ENCODE measurements at regions not wholly inside any gene's neighbourhood (a gene's known extent, or its start where the extent isn't known, plus 50 kb on each side); places are given as distances from the start of the nearest gene placed in this dataset.
"Not testable (repeated sequence)": the region's sequence is repeated elsewhere in the genome, so short reads cannot be mapped to it uniquely, and the experiment has no call there.

DNA sequence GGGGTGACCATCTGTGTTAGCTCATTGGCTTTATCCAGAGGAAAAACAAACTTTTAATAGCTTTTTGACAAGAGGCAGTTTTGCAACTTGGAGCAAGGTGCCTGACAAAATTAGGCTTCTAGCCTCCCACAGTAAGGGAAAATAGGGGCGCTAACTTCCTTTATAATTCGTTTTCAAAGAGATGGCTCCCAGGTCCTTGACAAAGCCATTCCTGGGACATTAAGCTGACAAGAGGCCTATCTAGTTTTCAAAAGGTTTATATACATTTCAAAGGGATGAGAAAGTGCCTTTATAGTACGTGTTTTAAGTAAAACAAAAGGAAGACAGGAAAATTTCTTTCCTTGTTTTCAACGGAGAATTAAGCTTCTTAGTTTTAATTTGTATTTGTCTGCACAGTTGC is 159.4 kb upstream of the GCFC2 start:
- DNase-seq, result no peak

DNA sequence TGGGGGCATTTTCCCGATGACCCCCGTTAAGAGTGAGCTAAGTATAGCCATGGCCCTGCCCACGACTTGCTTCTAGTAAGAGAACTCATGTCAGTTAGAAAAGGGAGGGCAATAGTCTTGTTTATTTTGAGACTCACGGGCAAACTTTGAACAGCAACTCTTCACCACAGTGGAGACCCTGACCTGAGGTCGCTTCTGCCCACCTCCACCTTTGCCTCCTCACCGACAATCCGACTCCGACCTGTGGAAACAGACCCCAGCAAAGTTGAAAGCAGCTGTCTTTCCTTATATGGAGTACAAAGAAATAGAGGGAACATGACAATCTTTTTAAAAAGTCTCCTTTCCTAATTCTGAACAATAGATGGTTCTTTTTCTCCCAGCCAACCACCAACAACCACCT is 155.0 kb upstream of the GCFC2 start:
- DNase-seq, result no peak

DNA sequence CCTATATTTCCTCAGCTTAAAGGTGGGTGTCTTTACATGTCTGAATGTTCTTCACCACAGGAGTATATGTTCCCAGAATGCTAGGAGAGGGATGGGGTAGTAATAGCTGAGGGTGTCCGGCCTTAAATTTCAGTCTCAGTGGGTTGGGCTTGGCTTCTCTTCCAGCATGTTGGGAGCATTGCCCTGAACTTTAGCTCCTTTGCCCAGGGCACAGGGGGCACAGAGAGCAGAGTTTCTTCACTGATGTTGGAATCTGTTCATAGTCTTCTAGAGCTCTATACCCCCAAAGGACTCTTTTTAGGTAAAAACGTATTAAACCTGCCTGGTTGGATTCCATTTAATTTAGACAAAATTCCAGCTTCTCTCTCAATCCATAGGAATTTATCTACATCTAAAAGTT is 154.4 kb upstream of the GCFC2 start:
- no peak for DNase-seq

DNA sequence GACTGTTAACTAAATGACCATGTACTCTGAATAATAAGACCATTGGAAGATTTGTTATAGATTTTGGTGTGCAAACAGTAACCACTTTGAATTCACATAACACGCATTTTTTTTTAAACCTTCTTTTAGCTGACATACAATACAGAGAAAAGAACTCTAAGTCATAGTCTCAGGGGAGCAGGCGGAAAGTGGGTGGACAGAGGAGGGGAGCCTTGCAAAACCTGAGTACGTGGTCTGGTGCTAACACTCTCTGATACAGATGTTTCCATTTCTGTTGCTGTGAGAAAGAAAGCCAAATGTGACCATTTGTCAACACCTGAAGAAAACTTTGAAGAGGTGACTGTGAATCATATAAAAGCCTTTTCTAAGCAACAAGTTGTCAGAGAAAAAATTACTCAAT is 151.8 kb upstream of the GCFC2 start:
- no peak for DNase-seq

DNA sequence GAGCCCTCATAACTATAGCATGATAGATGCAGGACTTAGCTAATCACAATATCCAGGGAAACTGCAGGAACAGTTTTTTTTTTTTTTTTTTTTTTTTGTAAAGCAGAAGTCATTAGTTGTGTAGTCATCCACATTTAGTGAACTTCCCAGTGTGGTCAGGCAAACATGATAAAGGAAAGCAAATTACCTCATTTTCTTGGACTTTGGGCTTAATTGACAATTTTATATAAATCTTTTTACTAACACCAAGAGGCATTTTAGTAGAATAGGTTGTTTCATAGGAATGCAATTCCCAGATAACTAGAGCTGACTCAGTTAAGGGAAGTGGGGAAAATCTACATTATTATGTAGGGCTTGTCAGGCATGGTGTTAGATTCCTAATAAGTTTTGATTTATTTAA is 142.7 kb upstream of the GCFC2 start:
- no peak for DNase-seq

DNA sequence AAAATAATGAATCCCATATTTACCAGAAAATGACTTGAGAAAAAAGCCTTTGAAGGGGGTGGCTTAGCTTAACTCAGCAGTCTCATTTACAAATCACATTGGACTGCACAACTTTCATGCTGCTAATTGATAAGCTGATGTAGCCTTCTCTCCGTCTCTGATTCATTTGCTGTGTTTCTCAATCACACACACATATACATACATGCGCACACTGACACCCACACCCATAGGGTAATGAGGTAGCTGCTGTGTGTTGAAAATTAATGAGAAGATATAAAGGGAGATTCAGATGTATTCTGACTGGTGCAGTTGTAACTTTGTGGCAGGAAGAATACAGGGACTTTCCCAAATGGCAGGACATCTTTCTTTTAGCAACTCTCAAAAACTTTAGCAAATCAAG is 141.9 kb upstream of the GCFC2 start:
- no peak for DNase-seq

DNA sequence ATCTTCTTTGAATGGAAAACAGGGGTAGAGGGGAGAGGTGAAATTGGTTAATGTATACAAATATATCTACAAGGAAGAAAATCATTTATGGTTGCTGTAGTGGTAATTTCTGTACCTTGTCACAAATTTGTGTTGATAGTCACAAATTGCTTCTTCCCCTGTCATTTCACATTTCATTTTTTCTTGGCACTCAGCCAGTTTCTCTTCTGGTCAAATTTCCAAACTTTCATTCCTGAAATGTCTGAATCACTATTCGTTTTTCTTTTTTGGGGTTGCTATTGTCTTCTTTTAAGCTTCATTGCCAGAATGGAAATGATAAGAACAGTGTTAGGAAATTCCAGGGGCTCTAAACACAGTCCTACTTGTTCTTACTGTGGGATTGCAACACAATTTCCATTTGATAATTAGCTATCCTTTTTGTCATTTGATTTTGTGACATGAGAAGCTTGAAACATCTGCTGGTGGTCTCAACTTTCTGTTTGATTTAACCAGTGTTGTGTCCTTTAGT is 136.0 kb upstream of the GCFC2 start:
- DNase-seq, result no peak

DNA sequence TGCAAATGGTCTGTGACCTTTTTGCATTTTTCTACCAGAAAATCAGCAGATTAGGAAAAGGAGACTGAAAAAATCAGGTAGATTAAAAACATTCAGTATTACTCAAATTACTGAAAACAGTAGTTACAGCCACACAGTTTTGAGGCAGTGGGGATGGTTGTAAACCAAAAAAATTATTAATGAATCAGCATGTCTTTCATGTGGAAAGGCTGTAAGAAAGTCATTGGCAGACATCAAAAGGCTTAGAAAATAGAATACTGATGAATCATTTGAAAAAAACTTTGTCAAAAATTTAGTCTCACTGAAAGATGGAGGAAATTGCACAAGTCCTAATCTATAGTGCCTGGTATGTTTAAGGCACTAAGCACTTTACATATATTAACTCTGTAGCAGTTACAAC is 133.9 kb upstream of the GCFC2 start:
- DNase-seq, result no peak

DNA sequence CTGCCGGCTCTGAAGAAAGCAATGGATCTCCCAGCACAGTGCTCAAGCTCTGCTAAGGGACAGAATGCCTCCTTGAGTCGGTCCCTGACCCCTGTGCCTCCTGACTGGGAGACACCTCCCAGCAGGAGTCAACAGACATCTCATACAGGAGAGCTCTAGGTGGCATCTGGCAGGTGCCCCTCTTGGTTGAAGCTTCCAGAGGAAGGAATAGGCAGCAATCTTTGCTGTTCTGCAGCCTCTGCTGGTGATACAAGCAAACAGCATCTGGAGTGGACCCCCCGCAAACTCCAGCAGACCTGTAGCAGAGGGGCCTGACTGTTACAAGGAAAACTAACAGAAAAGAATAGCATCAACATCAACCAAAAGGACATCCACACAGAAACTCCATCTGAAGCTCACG is 123.9 kb upstream of the GCFC2 start:
- DNase-seq, result not testable (repeated sequence)

DNA sequence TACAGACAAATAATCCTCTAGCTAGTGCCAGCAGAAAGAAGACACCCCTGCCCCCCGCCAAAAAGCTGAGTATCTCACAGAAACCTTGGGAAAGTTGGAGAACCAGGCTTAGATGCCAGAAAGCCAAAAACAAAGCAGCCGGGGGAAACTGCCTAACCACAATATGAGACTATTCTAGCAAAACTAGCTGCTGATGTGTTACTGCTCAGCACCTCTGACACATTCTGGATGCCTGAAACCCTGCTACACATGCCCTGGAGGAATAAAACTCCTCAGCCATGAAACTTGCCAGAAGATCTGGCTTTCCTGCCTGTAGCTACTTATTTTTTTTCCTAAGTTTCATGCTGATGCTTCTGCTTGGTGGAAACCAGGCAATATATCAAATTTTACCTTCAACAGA is 122.7 kb upstream of the GCFC2 start:
- no peak for DNase-seq

DNA sequence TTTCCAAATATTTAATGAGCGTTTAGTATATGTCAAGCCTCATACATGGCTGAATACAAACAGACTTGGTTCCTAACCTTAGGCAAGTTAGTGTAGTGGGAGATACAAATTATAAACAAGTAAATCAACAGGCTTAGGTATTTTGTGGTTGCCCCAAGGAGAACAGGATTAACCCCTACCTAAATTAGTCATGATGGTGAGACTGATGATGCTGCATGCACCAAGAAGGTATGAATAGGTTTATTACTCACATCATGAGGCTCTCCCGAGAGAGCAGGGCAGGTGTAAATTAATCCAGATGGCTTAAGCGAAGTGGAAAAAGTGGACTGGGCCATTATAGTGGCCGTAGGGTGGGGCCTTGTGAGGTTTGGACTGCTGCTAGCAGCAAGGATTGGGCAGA is 118.1 kb upstream of the GCFC2 start:
- DNase-seq, result no peak

DNA sequence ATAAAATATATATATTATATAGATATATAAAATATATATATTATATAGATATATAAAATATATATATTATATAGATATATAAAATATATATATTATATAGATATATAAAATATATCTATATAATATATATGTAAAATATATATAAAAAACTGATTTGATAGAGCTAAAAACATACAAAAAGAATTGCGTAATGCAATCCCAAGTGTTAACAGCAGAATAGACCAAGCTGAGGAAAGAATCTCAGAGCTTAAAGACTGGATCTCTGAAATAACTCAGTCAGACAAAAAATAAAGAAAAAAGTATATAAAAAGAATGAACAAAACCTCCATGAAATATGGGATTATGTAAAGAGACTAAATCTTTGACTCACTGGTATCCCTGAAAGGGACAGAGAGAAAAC is 112.8 kb upstream of the GCFC2 start:
- DNase-seq, result not testable (repeated sequence)

DNA sequence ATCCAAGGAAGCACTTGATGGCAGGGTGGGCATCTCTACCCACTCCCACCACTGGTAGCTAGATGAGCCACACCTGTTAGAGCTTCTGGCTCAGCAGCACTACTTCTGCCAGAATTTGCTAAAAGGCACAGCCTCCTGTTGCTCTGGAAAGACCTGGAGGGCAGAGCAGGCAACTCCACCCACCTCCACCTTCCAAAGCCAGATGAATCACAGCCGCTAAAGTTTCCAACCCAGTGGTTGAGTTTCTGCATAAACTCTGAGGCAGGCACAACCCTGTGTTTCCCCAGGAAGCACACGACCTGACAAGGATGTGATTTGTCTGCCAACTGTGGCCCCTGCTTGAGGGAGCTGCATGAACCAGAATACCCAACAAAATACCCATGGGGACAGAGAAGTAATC is 111.6 kb upstream of the GCFC2 start:
- no peak for DNase-seq

DNA sequence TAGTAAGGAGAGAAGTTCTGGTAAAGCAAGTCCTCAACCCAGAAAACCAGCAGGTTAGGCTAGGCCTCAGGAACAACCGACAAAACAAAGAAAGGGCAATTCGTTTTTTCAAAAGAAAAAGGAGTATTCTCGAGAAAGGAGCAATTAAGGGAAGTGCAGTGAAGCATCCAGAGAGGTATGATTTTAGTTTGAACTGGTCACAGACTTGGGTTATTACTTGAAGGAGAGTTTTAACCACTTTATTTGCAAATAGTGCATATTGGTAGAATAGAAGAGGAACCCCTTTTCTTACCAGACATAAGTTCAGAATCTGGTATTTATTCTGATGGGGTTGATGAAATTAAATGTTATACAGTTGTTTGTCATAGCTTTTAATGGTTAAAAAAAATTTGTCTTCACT is 110.0 kb upstream of the GCFC2 start:
- DNase-seq, result no peak

DNA sequence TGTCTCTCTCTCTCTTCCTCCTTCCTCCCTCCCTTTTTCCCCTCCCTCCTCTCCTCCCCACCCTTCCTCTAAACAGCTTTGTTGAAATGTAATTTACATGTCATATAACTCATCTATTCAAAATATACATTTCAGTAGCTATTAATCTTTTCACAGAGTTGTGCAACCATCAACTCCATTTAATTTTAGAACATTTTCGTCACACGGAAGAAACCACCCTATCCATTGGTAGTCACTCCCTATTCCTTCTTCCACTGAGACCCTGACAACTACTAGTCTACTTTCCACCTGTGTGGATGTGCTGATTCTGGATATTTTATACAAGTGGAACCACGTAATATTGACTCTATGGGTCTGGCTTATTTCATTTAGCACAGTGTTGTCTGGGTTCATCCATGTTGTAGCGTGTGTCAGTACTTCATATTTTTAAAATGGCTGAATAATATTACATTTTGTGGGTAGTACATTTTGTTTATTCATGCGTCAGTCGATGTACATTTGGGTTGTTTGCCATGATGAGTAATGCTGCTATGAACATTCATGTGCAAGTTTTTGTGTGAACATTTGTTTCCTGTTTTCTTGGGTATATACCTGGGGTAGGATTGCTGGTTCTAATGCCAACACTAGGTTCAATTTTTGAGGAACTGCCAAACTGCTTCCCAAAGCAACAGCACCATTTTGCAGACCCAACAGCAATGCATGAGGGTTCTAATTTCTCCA is 100.1 kb upstream of the GCFC2 start:
- no peak for DNase-seq

DNA sequence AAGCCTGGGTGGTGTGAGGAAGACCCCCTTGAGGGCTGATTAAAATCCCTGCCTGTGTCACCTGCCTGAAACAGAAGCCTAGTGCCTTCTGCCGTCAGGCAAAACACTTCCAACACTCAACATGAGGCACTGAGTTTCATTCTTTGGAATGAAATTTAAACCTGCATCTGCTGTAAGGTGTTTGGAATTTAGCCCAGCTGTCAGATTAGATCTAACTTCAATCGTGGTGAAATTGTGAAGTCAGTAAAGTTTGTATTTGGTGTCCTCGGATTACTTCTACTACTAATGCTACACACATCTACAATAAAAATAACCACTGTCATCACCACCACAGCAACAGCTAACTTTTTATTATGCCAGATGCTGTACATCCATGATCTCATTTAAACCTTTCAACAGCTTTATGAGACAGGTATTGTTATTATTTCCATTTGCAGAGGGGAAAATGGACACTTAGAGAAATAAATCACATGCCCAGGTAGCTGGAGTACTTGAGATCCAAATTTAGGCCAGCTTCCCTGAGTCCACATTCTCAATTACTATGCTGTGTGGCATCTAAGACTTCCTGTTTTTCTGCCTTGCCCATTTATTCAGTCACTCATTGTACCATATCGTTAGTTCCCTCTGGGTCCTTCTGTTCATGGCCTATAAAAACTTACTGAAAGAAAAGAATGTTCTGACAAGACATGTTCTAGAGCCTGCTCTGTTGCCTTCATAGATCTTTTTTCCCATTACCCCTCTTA is 98.2 kb upstream of the GCFC2 start:
- DNase-seq, result no peak

DNA sequence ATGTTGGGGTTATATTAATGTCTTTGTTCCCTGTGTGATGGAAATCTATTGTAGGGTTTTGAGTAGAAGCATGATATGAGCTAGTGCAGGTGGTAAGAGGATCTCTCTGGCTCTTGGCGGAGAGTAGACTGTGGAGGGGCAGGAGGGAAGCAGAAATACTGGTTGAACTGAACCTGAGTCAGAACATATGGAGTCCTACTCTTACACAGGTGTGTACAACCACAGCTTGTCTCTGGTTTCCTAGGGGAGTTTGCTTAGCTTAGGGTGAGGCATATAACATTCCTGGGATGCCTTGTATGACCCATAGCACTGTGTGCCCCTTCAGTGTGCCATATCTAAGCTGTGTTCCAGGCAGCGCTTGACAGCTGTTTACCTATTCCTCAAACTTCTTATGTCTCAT is 97.3 kb upstream of the GCFC2 start:
- DNase-seq, result no peak

DNA sequence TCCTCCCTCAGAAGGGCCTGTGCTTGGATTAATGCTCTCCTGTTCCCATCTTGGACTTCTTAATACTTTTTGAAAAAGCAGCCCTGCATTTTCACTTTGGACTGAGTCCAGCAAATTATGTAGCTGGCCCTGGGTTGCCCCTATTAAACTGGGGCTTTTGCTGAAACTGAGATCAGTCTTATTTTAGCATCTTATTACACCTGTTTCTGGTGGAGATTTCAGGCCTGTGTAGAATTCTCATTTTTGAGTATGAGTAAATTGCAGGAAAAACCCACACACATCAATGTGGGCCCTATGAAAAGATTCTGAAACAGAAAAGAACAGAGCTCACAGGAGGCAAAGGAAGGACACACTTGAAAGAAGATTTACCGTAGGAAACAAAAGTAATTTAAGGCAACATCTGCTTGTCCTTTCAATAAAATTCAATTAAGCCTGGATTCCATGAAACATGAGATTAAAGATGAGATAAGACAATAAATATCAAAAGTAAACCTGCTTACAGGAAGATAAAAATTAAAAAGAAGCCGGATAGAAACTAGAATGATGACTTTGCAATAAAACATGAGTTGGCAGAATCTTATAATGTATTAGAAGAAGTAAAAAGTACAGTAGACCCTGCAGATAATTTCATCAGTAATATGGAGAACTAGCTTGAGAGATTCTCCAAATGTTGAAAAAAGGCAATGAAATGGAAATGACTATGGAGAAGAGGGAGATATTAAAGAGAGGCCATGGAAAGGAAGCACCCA is 90.7 kb upstream of the GCFC2 start:
- no peak for DNase-seq

DNA sequence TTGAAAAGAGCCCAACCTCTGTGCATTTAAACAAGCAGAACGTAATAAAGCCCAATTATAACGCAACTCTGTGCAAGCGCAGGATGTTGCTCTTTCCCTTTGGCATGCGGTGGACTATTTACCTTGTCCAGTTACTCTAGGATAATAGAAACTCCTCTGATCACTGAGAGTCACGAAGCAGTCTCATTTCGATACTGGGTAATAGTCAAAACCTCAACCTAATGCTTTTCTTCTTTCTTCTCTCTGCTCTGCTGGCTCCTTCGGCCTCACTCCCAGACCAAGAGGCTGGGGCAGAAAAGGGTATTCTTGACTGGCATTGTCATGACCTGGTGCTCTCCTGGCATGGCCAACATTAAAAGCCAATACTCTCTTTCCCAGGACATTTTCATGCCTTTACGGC is 89.7 kb upstream of the GCFC2 start:
- DNase-seq, result no peak

DNA sequence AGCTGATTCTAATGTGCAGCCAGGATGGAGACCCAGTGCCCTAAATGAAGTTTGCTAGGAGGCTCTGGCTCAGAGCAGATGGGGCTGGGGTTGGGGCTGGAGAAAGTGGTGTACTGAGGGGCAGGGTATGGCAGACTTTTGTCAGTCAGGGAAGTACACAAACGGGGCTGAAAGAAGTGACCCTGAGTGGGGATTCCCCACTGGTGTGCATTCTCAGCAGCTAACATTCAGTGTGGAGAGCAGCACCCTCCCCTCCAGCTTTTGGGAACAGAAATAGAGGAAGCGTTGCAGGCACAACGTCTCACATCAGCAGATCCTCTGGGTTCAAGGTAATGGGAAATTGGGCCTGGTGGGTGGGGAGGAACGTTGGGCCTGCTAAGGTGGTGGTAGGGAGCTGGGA is 89.1 kb upstream of the GCFC2 start:
- no peak for DNase-seq

DNA sequence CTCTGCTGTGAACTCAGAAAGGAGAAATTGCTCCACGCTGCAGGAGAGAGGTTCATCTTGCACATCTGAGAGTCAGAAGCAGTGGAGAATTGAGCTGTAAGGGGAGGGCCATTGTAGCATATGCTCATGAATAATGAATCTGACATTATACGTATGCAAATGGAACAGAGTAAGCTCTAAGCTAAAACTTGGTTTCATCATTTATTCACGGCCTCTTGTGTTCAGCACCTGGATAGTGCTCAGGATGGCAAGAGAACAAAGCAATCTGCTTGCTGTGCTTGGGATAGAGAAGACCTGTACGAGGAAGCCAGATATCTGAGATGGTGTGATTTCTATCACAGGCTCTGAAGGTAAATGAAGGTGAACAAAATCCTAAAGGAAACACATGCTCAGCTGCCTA is 87.9 kb upstream of the GCFC2 start:
- DNase-seq, result no peak

DNA sequence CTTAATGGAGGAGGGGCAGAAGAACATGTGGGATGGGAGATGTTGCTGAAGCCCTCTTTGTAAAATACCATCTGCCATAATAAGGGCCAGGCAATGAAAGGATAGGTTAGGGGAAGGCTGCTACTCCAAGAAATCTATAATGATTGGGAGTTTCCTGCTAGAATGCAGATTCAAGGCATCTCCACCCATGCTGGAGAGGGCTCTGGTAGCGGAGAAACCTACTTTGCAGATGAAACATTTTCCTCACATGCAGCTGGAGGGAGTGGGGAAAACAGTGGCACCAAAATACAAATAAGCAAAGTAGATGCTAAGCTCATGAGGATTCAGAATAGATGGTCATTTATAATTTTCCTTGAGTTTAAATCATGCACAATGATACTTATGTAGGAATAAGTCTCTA is 82.3 kb upstream of the GCFC2 start:
- no peak for DNase-seq

DNA sequence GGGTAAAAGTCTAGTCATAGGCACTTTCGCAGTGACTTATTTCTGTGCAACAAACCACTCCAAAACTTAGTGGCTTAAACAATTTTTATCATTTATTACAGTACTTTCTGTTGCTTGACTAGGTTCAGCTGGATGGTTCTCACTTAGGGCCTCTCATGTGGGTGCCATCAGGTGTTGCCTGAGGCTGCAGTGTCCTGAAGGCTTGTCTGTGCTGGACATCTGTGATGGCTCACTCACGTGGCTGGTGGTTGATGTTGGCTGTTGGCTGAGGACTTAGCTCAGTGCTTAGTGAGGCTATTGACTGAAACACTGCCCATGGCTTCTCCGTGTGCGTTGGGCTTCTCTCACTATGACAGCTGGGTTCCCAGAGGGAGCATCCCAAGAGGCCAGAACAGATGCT is 81.4 kb upstream of the GCFC2 start:
- DNase-seq, result no peak

All from NCI-H1436 treated with DMSO at 0.1 percent for 48 hours (cell line).